HEK293 (cell line): ENCODE measurements at regions not wholly inside any gene's neighbourhood (a gene's known extent, or its start where the extent isn't known, plus 50 kb on each side); places are given as distances from the start of the nearest gene placed in this dataset.

Experiments
- CTCF ChIP-seq: fragments of 450-650 bp; formaldehyde crosslinking; IDR thresholded peaks from 2 replicates; pipeline ENCODE4 v1.5.1; 2016; ENCODE audit warnings: missing biosample characterization, missing genetic modification characterization
- MZF1 ChIP-seq: fragments of 450-650 bp; formaldehyde crosslinking; IDR thresholded peaks from 2 replicates; pipeline ENCODE4 v1.5.1; 2017; ENCODE audit warnings: missing biosample characterization, missing genetic modification characterization, borderline replicate concordance
- SP2 ChIP-seq: fragments of 450-650 bp; formaldehyde crosslinking; IDR thresholded peaks from 2 replicates; pipeline ENCODE4 v1.5.1; 2016; ENCODE audit warnings: missing biosample characterization, missing genetic modification characterization
- ZNF121 ChIP-seq: fragments of 450-650 bp; formaldehyde crosslinking; IDR thresholded peaks from 2 replicates; pipeline ENCODE4 v1.5.1; 2016; ENCODE audit warnings: missing biosample characterization, missing genetic modification characterization
- ZNF350 ChIP-seq: fragments of 450-650 bp; formaldehyde crosslinking; IDR thresholded peaks from 2 replicates; pipeline ENCODE4 v1.5.0; 2017; ENCODE audit warnings: missing biosample characterization, mild to moderate bottlenecking, missing genetic modification characterization
- ZNF366 ChIP-seq: fragments of 450-650 bp; formaldehyde crosslinking; conservative IDR thresholded peaks from 2 replicates; pipeline ENCODE4 v1.5.1; 2016; ENCODE audit warnings: missing biosample characterization, missing genetic modification characterization

GRCh38 chr11:115778928-115779650 lies 274.9 kb upstream of the CADM1 start:
- TF ChIP-seq ZNF121 (tag by site-specific recombination) (no peak), CTCF (no peak), SP2 (no peak), MZF1 (no peak), ZNF350 (no peak), ZNF366 (tag by site-specific recombination) (no peak)
